Osteoblast (primary cell): ENCODE measurements at regions not wholly inside any gene's neighbourhood (a gene's known extent, or its start where the extent isn't known, plus 50 kb on each side); places are given as distances from the start of the nearest gene placed in this dataset.

ENCODE experiments used
- DNase-seq: peaks from one replicate; pipeline ENCODE4 v3.0.0; 2011; ENCODE audit warnings: low spot score, mixed read lengths; ENCODE audit not compliant: insufficient read length; ENCODE audit errors: missing footprints
- H2AFZ ChIP-seq: 2 replicates; pipeline ENCODE4 v1.6.0; 2011; ENCODE audit warnings: mild to moderate bottlenecking, low read length
- H3K27ac ChIP-seq: 2 replicates; pipeline ENCODE4 v1.5.1; 2011; ENCODE audit warnings: mild to moderate bottlenecking, low read depth, low read length, moderate library complexity
- H3K27me3 ChIP-seq: 2 replicates; pipeline ENCODE4 v1.6.0; 2012; ENCODE audit warnings: mild to moderate bottlenecking, control low read depth, inconsistent platforms, low read length, moderate library complexity; ENCODE audit not compliant: insufficient read depth
- H3K36me3 ChIP-seq: 2 replicates; pipeline ENCODE4 v1.5.1; 2011; ENCODE audit warnings: mild to moderate bottlenecking, low read length, control low read depth, moderate library complexity; ENCODE audit not compliant: insufficient read depth
- H3K4me1 ChIP-seq: 2 replicates; pipeline ENCODE4 v1.5.1; 2011; ENCODE audit warnings: mild to moderate bottlenecking, low read length, control low read depth, moderate library complexity; ENCODE audit not compliant: insufficient read depth
- H3K4me2 ChIP-seq: 2 replicates; pipeline ENCODE4 v1.6.0; 2011; ENCODE audit warnings: mild to moderate bottlenecking, low read length; ENCODE audit not compliant: insufficient read depth
- H3K4me3 ChIP-seq: fragments of 200-600 bp; sonication (generic); 3 replicates; pipeline ENCODE4 v1.5.1; 2012; ENCODE audit warnings: mild to moderate bottlenecking, low read length, inconsistent platforms; ENCODE audit not compliant: insufficient read depth
- H3K79me2 ChIP-seq: 2 replicates; pipeline ENCODE4 v1.6.0; 2012; ENCODE audit warnings: mild to moderate bottlenecking, low read length, control low read depth, inconsistent platforms; ENCODE audit not compliant: insufficient read depth
- H3K9me3 ChIP-seq: 2 replicates; pipeline ENCODE4 v1.5.1; 2011; ENCODE audit warnings: low read depth, low read length, control low read depth
- H4K20me1 ChIP-seq: 2 replicates; pipeline ENCODE4 v1.6.0; 2012; ENCODE audit warnings: mild to moderate bottlenecking, low read length, control low read depth; ENCODE audit not compliant: insufficient read depth
- CTCF ChIP-seq: IDR thresholded peaks from 2 replicates; pipeline ENCODE4 v1.5.1; 2011; ENCODE audit warnings: mild to moderate bottlenecking, low read depth, low read length, moderate library complexity; ENCODE audit errors: extremely low read depth

GRCh38 chr2:36044411-36044810, 311.2 kb upstream of the CRIM1 start:
- Histone ChIP-seq H3K4me1 (no peaks in the 10 kb centered on the region), H4K20me1 (no peaks in the 10 kb centered on the region), H3K9me3 (no peaks in the 10 kb centered on the region), H3K36me3 (no peaks in the 10 kb centered on the region), H2AFZ (no peak overlapping the region), H3K27ac (no peak overlapping the region), H3K4me2 (no peak overlapping the region), H3K27me3 (no peaks in the 10 kb centered on the region), H3K4me3 (no peak overlapping the region), H3K79me2 (no peaks in the 10 kb centered on the region)
- DNase-seq: no peak
- TF ChIP-seq CTCF: no peak

GRCh38 chr2:36035137-36035536, 320.4 kb upstream of the CRIM1 start:
- no peak overlapping the region for H3K4me2 ChIP-seq
- H4K20me1 ChIP-seq: no peaks in the 10 kb centered on the region
- H2AFZ ChIP-seq: no peak overlapping the region
- no peak overlapping the region for H3K4me3 ChIP-seq
- H3K36me3 ChIP-seq: no peaks in the 10 kb centered on the region
- no peaks in the 10 kb centered on the region for H3K4me1 ChIP-seq
- DNase-seq: no peak
- no peaks in the 10 kb centered on the region for H3K9me3 ChIP-seq
- H3K27me3 ChIP-seq: no peaks in the 10 kb centered on the region
- no peak overlapping the region for H3K27ac ChIP-seq
- H3K79me2 ChIP-seq: no peaks in the 10 kb centered on the region
- TF ChIP-seq CTCF: no peak

- DNase-seq: no peak
- Histone ChIP-seq H4K20me1 (no peaks in the 10 kb centered on the region), H3K79me2 (no peaks in the 10 kb centered on the region), H3K4me1 (no peaks in the 10 kb centered on the region), H3K36me3 (no peaks in the 10 kb centered on the region), H3K9me3 (no peaks in the 10 kb centered on the region), H3K4me2 (no peak overlapping the region), H3K4me3 (no peak overlapping the region), H3K27ac (no peak overlapping the region), H3K27me3 (no peaks in the 10 kb centered on the region), H2AFZ (no peak overlapping the region)
- no peak for TF ChIP-seq CTCF
Measured at GRCh38 chr2:36032046-36032445, 323.5 kb upstream of the CRIM1 start.

GRCh38 chr2:36031471-36031870, 324.1 kb upstream of the CRIM1 start:
- H2AFZ ChIP-seq: no peak overlapping the region
- DNase-seq: no peak
- H3K4me3 ChIP-seq: no peak overlapping the region
- no peak overlapping the region for H3K4me2 ChIP-seq
- H3K4me1 ChIP-seq: no peaks in the 10 kb centered on the region
- no peak overlapping the region for H3K27ac ChIP-seq
- no peaks in the 10 kb centered on the region for H4K20me1 ChIP-seq
- H3K27me3 ChIP-seq: no peaks in the 10 kb centered on the region
- H3K36me3 ChIP-seq: no peaks in the 10 kb centered on the region
- no peak for TF ChIP-seq CTCF
- no peaks in the 10 kb centered on the region for H3K79me2 ChIP-seq
- no peaks in the 10 kb centered on the region for H3K9me3 ChIP-seq
